IMR-90 (cell line): ENCODE measurements at regions not wholly inside any gene's neighbourhood (a gene's known extent, or its start where the extent isn't known, plus 50 kb on each side); places are given as distances from the start of the nearest gene placed in this dataset.

Experiments used
- BHLHE40 ChIP-seq: fragments of 150-350 bp; IDR thresholded peaks from 2 replicates; pipeline ENCODE4 v1.6.1; 2016; ENCODE audit warnings: mild to moderate bottlenecking, low read depth, low read length
- CTCF ChIP-seq: conservative IDR thresholded peaks from 2 replicates; pipeline ENCODE4 v1.5.1; 2012; ENCODE audit warnings: mild to moderate bottlenecking, low read depth, low read length, improper control_type of control experiment
- MAFK ChIP-seq: IDR thresholded peaks from 2 replicates; pipeline ENCODE4 v1.6.1; 2012; ENCODE audit warnings: low read depth, low read length, improper control_type of control experiment
- MAZ ChIP-seq: IDR thresholded peaks from 2 replicates; pipeline ENCODE4 v1.6.1; 2012; ENCODE audit warnings: low read depth, mild to moderate bottlenecking, low read length, improper control_type of control experiment, moderate library complexity, borderline replicate concordance
- MXI1 ChIP-seq: IDR thresholded peaks from 2 replicates; pipeline ENCODE4 v1.6.1; 2012; ENCODE audit warnings: low read depth, mild to moderate bottlenecking, low read length, moderate library complexity, borderline replicate concordance
- NFE2L2 ChIP-seq: fragments of 150-350 bp; IDR thresholded peaks from 2 replicates; pipeline ENCODE4 v1.6.1; 2016; ENCODE audit warnings: low read depth, mild to moderate bottlenecking, low read length
- POLR2A ChIP-seq: IDR thresholded peaks from 2 replicates; pipeline ENCODE4 v1.6.1; 2012; ENCODE audit warnings: mild to moderate bottlenecking, low read depth, low read length
- RAD21 ChIP-seq: IDR thresholded peaks from 2 replicates; pipeline ENCODE4 v1.6.1; 2012; ENCODE audit warnings: low read length, improper control_type of control experiment
- RCOR1 ChIP-seq: IDR thresholded peaks from 2 replicates; pipeline ENCODE4 v1.6.1; 2012; ENCODE audit warnings: mild to moderate bottlenecking, low read length, improper control_type of control experiment; ENCODE audit not compliant: insufficient replicate concordance
- RFX5 ChIP-seq: IDR thresholded peaks from 2 replicates; pipeline ENCODE4 v1.8.0; 2012; ENCODE audit warnings: low read depth, mild to moderate bottlenecking, low read length, moderate library complexity
- SMC3 ChIP-seq: fragments of 150-350 bp; IDR thresholded peaks from 2 replicates; pipeline ENCODE4 v1.6.1; 2016; ENCODE audit warnings: low read depth, mild to moderate bottlenecking, antibody characterized with exemption, low read length, moderate library complexity
- USF2 ChIP-seq: fragments of 150-350 bp; IDR thresholded peaks from 2 replicates; pipeline ENCODE4 v1.6.1; 2017; ENCODE audit warnings: mild to moderate bottlenecking, antibody characterized with exemption, low read length, low read depth

GRCh38 chr5:68957591-68957990 lies 136.2 kb upstream of the SLC30A5 start:
- no peak for TF ChIP-seq NFE2L2
- TF ChIP-seq CTCF, result no peak
- TF ChIP-seq RCOR1, result no peak
- no peak for TF ChIP-seq RAD21
- no peak for TF ChIP-seq POLR2A
- TF ChIP-seq MXI1, result no peak
- TF ChIP-seq SMC3, result no peak
- no peak for TF ChIP-seq MAFK
- no peak for TF ChIP-seq USF2
- no peak for TF ChIP-seq BHLHE40
- no peak for TF ChIP-seq RFX5
- TF ChIP-seq MAZ, result no peak
